HG03378 (cell line): ENCODE measurements at regions not wholly inside any gene's neighbourhood (a gene's known extent, or its start where the extent isn't known, plus 50 kb on each side); places are given as distances from the start of the nearest gene placed in this dataset.
"Not testable (repeated sequence)": the region's sequence is repeated elsewhere in the genome, so short reads cannot be mapped to it uniquely, and the experiment has no call there.

Source experiments
- ATAC-seq: cut with Tn5 transposase; IDR thresholded peaks from one replicate; pipeline ENCODE4 v1.9.1; 2021; ENCODE audit warnings: mild to moderate bottlenecking, moderate library complexity; ENCODE audit not compliant: unreplicated experiment

DNA sequence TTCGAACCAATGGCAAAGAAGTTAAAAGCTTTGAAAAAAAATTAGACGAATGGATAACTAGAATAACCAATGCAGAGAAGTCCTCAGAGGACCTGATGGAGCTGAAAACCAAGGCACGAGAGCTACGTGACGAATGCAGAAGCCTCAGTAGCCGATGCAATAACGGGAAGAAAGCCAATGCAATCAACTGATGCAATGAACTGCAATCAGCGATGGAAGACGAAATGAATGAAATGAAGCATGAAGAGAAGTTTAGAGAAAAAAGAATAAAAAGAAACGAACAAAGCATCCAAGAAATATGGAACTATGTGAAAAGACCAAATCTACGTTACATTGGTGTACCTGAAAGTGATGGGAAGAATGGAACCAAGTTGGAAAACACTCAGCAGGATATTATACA lies 52.6 kb upstream of the MRPS30 start:
- not testable (repeated sequence) for ATAC-seq

DNA sequence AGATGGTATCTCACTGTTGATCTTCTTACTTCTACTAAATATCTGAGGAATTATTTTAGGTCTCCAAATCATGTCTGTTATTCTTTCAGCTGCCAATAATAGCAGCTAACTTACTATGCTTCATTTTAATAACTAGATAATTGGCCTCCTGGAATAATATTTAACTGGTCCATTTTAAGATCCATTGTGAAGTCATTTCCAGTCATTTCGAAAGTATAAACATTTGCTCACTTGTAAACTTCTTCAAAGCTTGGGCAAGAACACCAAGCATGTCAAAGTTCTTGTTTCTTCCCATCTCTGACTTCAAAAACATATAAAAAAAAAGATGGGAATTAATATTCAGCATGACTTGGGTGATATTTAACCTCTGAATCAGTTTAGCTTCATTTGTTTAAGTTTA lies 61.4 kb upstream of the MRPS30 start:
- no peak for ATAC-seq

DNA sequence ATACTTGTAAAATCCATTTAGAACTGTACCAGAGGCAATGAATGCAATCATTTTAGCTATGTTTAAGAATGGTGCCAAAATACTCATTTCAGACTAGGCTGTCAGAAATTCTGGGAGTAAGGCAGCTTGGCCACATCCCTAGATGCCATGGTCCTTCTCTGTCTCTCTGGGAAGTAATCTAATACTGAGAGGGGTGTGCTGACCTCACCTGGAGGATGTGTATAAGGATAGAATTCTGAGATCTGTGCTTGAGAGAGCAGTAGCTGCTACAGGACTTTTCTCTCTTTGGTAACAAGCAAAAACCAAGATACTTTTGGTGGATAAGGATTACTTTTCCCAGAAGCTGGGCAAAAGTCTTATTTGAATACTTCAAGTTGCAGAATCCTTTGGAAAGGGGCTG lies 68.1 kb upstream of the MRPS30 start:
- no peak for ATAC-seq

DNA sequence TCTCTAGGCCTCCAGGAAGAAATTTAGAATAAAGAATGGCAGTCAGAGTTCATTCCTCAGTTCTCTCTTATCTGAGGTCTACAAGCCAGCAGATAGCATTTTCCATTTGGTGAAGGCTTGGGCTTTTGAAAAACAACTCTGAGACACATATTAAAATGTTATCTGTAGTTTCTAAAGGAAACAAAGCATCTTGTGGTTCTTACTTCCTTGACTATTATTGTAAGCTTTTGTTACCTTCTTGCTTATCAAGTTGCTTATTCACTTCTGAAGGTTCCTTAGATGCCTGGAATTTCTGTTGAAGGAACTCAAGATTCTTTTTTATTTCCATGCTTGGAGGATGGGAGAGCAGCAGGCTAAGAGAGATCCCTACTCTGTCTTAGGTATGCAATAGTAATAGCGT lies 79.2 kb upstream of the MRPS30 start:
- ATAC-seq = no peak

DNA sequence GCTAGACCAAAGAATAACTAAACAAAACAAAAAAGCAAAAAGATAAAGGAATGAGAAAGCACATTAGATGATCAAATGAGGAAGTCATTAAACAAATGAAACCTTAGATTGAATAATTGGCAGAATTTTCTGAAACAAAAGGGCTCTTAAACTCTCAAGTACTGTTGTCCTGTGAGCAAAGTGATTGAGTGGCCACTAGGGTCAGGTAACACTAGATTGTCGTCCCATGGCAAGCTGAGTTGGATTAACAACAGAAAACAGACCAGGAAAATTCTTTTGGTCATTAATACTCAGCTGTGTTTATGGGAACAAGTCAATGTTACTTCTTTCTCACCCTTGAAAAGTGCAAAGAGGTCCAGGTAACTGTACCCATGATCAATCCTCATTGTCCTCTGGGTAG lies 81.6 kb upstream of the MRPS30 start:
- no peak for ATAC-seq

DNA sequence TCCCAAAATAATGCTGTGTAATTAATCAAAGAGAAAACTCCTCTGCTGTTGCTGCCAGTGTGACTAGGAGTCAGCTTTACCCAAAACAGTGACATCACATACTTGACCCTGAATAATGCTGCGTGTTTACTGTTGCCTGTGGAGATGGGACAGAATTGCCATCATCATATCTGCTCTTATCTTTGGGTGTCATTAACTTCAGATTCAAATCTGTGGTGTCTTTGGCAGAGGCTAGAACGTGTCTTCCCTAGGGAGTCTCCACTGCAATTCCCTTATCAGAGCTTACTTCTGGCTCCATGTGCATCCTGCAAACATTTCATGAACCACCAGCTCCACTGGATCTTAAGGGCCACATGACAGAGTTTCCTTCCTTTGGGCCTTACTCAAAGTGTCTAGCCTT lies 88.9 kb upstream of the MRPS30 start:
- ATAC-seq = no peak

DNA sequence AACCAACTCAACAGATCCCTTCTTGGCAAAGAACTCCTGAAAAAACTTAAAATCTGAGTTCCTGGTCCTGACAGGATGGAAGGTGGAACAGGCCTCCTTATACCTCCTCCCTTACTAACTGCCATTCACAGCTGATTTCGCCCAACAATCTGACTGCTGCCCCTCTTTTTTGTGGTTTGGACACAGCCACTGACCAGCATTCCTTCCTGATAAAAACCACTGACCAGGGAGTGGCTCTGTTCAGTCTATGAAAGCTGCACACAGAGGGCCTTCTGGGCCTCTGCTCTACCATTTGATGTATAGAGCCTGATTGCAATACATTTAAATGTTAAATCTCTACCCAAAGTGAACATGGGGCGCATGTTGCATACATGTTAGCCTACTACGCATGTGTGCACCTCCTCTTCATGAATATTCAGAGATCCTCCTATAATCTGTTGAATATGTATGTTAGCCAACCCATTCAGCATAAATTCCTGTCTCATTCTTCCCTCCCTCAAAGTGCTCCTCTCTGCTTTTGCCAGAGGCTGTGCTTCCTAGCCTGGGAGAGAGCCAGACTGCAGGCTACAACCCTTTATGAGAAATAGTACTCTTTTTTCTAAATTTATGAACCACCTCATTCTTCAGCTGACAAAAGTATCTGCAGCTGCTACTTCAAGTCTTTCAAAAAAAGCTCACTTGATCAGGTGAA lies 93.7 kb upstream of the MRPS30 start:
- no peak for ATAC-seq

DNA sequence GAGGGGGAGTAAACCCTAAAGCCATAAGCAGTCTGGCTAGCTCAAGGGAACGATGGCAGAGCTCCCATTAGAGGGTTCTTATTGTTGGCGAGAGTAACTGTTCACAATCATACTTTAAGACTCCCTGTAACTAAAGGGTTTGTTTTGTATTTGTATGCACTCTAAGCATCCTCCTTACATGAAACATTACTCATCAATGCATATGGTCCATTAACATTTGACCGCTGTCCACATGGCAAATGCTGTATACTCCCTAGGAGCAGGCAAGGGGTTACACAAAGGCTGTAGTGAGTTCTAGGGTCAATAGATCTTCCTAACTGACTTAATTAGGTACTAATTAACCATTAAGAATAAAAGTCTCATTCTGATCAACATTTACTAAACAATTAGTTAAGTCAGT lies 95.3 kb upstream of the MRPS30 start:
- ATAC-seq = no peak

DNA sequence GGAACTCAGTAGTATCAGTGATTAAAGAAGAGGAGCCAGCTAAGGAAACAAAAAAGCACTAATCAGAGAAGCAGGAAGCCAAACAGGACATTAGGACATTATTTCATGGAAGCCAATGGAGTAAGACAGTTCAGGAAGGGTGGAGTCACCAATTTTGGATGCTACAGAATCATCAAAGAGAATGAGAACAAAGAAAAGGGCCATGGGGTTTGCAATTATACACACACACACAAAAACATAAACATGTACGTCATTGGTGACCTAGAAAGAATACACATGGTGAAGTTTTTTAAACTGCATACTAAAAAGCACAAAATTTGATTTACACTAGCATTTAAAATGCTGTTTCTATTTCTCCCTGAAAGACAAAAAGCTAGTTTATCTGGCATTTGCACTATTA lies 96.8 kb upstream of the MRPS30 start:
- ATAC-seq = no peak

DNA sequence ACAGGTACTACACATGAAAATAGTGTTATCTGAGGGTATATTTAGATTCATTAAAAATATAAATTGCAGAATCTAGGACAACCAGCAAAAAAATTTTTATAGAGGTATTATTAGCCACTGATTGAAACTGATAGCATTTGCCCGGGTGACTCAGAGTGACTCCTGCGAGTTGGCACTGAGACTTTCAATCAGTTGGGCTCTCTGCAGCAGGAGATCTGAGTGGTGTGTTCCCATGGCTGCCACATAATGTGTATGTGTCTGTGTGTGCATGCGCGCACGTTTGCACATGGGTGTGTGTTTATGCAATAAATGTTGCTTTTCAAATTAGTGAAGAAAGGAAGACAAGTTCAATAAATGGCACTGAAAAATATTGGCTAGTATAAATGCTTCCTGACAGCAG lies 100.1 kb upstream of the MRPS30 start:
- ATAC-seq = no peak

DNA sequence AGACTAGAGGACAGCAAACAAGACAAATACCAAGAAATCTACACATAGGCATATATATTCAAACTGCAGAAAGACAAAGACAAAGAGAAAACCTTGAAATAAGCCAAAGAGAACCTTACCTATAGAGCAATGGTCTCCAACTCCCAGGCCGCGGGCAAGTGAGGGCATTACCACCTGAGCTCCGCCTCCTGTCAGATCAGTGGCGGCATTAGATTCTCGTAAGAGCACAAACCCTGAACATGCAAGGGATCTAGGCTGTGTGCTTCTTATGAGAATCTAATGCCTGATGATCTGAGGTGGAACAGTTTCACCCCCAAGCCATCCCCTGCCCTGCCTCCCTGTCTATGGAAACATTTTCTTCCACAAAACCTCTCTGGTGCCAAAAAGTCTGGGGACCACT lies 101.0 kb upstream of the MRPS30 start:
- ATAC-seq = no peak

DNA sequence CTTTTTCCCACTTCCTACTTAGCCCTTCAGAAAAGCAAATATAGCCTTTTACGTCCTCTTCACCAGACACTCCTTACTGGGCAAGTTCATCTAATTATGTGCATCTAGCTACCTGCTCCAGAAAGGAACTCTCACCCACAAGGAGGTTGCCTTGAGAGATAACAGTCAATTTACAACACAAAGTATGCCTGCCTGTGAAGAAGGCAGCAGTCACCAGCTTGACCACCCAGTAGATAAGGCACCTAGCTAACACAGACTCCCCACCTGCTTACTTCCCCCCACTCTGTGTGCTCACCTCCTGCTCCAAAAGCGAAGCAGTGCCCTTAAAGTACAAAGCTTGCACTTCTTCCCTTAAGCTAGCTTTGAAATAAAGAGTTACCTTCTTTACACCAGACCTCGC lies 111.7 kb upstream of the MRPS30 start:
- no peak for ATAC-seq

DNA sequence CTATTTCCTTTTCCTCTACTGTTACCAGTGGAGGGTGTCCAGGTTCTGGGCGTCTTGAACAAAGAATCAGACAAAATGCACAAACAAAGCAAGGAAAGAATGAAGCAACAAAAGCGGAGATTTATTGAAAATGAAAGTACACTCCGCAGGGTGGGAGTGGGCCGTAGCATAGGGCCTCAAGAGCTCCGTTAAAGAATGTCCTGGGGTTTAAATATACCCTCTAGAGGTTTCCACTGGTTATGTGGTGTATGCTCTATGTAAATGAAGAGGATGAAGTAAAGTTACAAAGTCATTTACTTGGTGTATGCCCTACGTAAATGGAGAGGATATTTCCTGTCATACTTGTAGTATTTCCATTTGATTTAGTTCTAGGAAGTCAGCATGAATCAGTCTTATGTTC lies 113.5 kb upstream of the MRPS30 start:
- no peak for ATAC-seq

DNA sequence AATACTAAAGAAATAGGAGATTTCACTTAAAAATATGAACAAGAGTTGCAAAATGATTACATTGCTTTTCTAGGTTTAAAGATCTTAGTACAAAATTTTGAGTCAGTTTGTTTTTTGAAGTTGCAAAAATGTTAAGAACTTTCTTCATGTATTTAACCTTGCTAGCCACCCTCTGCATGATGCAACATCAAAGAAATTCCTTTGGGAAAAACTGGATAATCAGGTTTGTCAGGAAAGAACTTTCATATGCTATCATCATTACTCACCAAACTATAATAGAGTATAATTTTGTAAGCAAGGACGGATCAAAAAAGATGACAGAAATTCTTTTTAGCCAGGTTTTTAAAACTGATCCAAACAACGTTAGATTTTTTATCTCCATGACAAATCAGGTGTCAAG lies 116.9 kb upstream of the MRPS30 start:
- ATAC-seq = no peak

DNA sequence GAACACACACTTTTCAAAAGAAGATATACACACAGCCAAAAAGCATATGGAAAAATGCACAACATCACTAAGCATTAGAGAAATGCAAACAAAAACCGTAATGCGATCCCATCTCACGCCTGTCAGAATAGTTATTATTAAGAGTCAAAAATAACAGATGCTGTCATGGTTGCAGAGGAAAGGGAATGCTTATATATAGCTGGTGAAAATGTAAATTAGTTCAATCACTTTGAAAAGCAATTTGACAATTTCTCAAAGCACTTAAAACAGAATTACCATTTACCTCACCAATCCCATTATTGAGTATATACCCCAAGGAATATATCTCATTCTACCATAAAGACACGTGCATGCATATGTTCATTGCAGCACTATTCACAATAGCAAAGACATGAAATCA lies 126.8 kb upstream of the MRPS30 start:
- ATAC-seq = no peak

DNA sequence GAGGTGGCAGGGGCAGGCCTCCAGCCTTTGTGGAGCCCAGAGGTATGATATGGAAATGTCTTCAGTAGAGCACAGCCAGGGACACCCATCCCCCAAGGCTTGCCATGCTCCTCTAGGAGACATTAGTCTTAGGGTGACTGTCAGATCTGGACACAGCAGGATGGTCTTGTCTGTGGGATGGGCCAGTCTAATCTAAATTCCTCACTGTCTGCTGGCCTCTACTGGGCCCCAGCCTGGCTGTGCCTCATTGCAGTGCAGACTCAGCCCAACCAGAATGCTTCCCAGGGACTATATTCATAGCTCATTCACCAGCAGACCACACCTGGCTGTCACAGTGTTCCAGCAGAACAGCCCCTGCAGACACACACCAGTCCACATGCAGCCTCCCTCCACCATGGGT lies 129.5 kb upstream of the MRPS30 start:
- no peak for ATAC-seq

DNA sequence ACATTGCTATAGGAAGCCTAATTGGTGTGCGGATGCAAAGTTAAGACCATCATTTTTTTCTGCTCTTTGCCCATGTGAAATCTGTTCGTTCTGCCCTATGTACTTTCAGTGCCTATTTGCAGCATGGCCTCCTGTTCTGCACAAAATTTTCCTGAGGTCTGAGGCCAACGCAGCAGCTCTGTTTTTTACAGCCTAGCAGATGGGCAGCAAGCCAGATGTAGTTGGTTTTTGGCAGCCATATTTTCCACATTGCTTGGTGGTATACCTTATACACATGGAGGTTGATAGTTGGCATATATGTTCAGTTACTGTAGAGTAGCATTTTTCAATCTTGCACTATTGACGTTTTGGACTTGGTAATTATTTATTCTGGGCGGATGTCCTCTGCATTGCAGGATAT lies 133.5 kb upstream of the MRPS30 start:
- no peak for ATAC-seq

DNA sequence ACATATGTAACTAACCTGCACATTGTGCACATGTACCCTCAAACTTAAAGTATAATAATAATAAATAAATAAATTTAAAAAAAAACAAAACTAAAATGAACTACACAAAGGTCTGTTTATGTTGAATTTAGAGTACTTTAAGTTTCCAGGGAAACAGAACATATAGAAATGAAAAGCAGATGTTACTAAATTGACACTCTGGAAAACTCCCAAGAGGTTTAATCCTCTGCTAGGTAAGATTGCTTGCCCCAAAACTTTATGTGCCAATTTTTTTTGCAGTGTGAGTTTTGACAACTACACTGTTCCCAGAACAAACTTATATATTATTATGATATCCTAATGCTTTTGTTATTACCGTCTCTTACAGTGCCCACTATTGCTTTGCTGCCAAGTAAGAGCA lies 134.3 kb upstream of the MRPS30 start:
- ATAC-seq = no peak

DNA sequence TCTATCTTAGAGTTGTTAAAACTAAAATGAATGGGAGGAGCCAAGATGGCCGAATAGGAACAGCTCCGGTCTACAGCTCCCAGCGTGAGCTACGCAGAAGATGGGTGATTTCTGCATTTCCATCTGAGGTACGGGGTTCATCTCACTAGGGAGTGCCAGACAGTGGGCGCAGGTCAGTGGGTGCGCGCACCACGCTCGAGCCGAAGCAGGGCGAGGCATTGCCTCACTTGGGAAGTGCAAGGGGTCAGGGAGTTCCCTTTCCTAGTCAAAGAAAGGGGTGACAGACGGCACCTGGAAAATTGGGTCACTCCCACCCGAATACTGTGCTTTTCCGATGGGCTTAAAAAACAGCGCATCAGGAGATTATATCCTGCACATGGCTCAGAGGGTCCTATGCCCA lies 140.3 kb upstream of the MRPS30 start:
- not testable (repeated sequence) for ATAC-seq

DNA sequence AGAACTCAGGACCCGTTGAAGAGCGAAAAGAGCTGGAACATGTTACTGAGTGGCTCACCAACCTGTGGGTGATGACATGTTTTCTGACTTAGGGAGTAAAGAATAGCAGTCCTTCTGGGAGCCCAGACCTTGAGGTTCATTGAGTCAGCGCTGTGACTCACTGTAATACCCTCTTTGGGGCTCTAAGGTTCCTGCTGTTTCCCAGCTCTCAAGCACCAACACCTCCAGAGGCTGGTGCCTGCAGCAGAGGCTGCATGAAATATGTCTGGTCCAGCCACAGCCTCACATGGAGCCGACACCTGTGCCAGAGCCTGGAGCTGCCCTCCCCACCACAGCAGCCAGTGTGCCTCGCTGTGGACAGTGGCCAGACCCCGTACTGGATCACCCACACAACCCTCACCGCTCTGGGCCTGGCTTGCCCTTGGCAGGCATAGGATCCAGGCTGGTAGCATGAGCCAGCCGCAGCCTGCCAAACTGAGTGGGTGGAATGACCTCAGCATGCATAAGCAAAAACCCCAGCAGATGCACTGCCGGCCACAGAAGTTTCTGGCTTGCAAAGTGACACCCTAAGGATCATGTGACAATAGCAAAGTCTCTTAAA lies 143.5 kb upstream of the MRPS30 start:
- ATAC-seq = no peak

DNA sequence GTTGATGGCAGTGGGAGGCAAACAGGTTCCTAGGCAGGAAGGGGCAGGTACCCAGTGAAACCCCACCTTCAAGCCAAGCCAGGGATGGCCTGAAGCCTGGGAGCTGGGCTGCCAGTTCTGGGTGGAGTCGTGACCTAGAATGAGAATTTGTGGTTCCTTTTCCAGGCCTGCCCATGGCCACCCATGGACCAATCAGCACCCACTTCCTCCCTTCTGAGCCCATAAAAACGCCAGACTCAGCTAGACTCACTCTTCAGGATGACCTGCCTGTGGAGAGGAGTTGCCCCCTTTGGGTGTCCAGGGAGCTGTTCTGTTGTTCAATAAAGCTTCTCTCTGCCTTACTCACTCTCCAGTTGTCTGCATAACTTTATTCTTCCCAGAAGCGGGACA lies 144.0 kb upstream of the MRPS30 start:
- no peak for ATAC-seq

DNA sequence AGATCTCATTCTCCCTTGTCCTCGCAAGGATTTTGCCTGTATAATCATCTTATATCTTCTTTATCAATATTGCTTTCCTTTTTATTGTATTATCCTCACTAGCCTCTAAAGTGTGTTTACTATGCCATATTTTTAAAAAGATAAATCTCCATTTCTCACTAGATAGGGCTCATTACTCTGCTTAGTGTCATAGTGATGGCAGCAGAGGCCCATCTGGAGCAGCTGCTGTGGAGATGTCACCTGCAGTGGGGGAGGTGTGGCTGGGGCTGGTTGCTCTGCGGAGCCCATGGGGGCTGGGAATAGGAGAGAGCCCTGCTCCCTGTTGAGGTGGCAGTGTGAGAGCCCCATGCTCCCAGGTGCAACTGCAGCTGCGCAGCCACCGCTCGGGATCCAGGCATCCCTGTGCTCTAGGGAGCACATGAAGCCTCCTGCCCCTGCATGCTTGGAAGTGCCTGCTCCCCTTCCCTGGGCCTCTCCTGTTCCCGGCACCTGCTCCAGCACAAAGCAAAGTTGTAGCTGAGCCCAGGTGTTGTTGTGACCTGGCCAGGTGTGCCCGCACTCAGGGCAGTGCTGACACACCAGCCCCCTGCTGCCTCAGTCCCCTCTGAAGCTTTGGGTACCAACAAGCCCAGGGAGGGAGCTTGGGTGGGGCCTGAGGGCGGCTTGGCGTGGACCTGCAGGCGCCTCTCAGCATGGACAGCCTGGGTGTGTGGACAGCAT lies 144.6 kb upstream of the MRPS30 start:
- no peak for ATAC-seq

DNA sequence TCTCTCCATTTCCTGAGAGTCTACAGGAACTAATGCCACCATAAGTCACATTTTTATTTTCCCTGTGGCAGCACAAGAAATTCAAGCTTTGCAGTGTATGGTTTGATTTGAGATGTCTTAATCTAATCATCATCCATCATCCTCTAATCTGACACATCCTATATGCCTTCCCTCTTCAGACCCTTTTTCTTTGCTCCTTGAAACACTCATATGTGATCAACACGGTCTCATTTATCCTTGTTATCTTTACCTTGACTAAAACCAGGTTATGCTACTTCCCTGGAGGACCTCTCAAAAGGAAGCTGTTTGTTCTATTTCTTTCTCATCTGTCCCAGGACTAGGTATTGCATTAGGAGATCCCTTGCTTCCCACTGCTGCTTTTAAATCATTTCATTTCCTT lies 146.9 kb upstream of the MRPS30 start:
- ATAC-seq = no peak
